Neuronal stem cell (in vitro differentiated cells): ENCODE measurements at regions not wholly inside any gene's neighbourhood (a gene's known extent, or its start where the extent isn't known, plus 50 kb on each side); places are given as distances from the start of the nearest gene placed in this dataset.

Source experiments
- DNase-seq: peaks from one replicate; pipeline ENCODE4 v3.0.0-alpha.2; 2013; ENCODE audit warnings: low spot score
- H2AFZ ChIP-seq: one replicate; pipeline ENCODE4 v1.6.1; 2013; ENCODE audit warnings: mild to moderate bottlenecking, low read length, inconsistent platforms
- H2AK5ac ChIP-seq: 2 replicates; pipeline ENCODE4 v1.6.1; 2013; ENCODE audit warnings: low read depth, mild to moderate bottlenecking, inconsistent platforms, low read length, moderate library complexity, mixed read lengths
- H2BK120ac ChIP-seq: 2 replicates; pipeline ENCODE4 v1.6.1; 2013; ENCODE audit warnings: low read depth, mild to moderate bottlenecking, inconsistent platforms, low read length, moderate library complexity, mixed read lengths
- H2BK12ac ChIP-seq: one replicate; pipeline ENCODE4 v1.6.1; 2013; ENCODE audit warnings: low read length, inconsistent platforms
- H2BK15ac ChIP-seq: 2 replicates; pipeline ENCODE4 v1.6.1; 2013; ENCODE audit warnings: mild to moderate bottlenecking, low read length, inconsistent platforms, mixed read lengths
- H2BK5ac ChIP-seq: one replicate; pipeline ENCODE4 v1.6.1; 2013; ENCODE audit warnings: inconsistent platforms, mild to moderate bottlenecking, low read length, moderate library complexity
- H3K14ac ChIP-seq: one replicate; pipeline ENCODE4 v1.6.1; 2013; ENCODE audit warnings: low read length, inconsistent platforms
- H3K18ac ChIP-seq: 2 replicates; pipeline ENCODE4 v1.6.1; 2013; ENCODE audit warnings: low read length, inconsistent platforms
- H3K23ac ChIP-seq: 2 replicates; pipeline ENCODE4 v1.6.1; 2013; ENCODE audit warnings: low read depth, mild to moderate bottlenecking, mixed read lengths, low read length, inconsistent platforms; ENCODE audit not compliant: poor library complexity
- H3K27ac ChIP-seq: replicated peaks from 3 replicates; pipeline ENCODE4 v1.5.1; 2013; ENCODE audit warnings: low read length, inconsistent platforms
- H3K27me3 ChIP-seq, 3 experiments: 2 replicates each; pipeline ENCODE4 v1.6.1; 2013; ENCODE audit warnings: low read length in 3 of 3, mild to moderate bottlenecking in 2 of 3, inconsistent platforms in 1 of 3, low read depth in 1 of 3, mixed read lengths in 1 of 3, moderate library complexity in 1 of 3; ENCODE audit not compliant: control insufficient read depth in 3 of 3, insufficient read depth in 3 of 3
- H3K36me3 ChIP-seq, 2 donors: replicated peaks in 1 of 2; 2 replicates each; pipeline ENCODE4 v1.6.1; 2013; ENCODE audit warnings: low read length in 2 of 2; ENCODE audit not compliant: control insufficient read depth in 2 of 2, insufficient read depth in 2 of 2
- H3K4ac ChIP-seq: 2 replicates; pipeline ENCODE4 v1.6.1; 2013; ENCODE audit warnings: inconsistent platforms, mild to moderate bottlenecking, low read length, moderate library complexity
- H3K4me1 ChIP-seq, 2 donors: 1 replicate in 1 of 2; 2 replicates in 1 of 2; pipeline ENCODE4 v1.6.1; 2013; ENCODE audit warnings: low read length in 2 of 2, low read depth in 1 of 2; ENCODE audit not compliant: control insufficient read depth in 2 of 2, insufficient read depth in 1 of 2
- H3K4me2 ChIP-seq: one replicate; pipeline ENCODE4 v1.6.1; 2013; ENCODE audit warnings: mild to moderate bottlenecking, low read length, inconsistent platforms; ENCODE audit not compliant: insufficient read depth, poor library complexity, severe bottlenecking
- H3K4me3 ChIP-seq, 2 donors: 2 replicates each; pipeline ENCODE4 v1.5.1; 2013; ENCODE audit warnings: low read length in 2 of 2, mild to moderate bottlenecking in 2 of 2, inconsistent platforms in 1 of 2, moderate library complexity in 1 of 2
- H3K79me1 ChIP-seq: one replicate; pipeline ENCODE4 v1.6.1; 2013; ENCODE audit warnings: low read depth, mild to moderate bottlenecking, inconsistent platforms, low read length, moderate library complexity
- H3K9ac ChIP-seq: one replicate; pipeline ENCODE4 v1.6.1; 2013; ENCODE audit warnings: mild to moderate bottlenecking, low read depth, low read length, inconsistent platforms; ENCODE audit not compliant: poor library complexity
- H3K9me3 ChIP-seq, 2 donors: replicated peaks in 1 of 2; 2 replicates each; pipeline versions ENCODE3 to v1.6.1; 2013; ENCODE audit warnings: low read length in 2 of 2, mild to moderate bottlenecking in 2 of 2, inconsistent platforms in 1 of 2, low read depth in 1 of 2, mixed read lengths in 1 of 2, moderate library complexity in 1 of 2; ENCODE audit not compliant: control insufficient read depth in 2 of 2, insufficient read depth in 1 of 2
- H4K8ac ChIP-seq: one replicate; pipeline ENCODE4 v1.6.1; 2013; ENCODE audit warnings: low read depth, mild to moderate bottlenecking, inconsistent platforms, low read length, moderate library complexity
- H4K91ac ChIP-seq: one replicate; pipeline ENCODE4 v1.6.1; 2013; ENCODE audit warnings: low read length, low read depth, mild to moderate bottlenecking, inconsistent platforms; ENCODE audit not compliant: poor library complexity
- WGBS, 2 donors: extraction: QIAGEN DNeasy Blood & Tissue Kit; methylation state at CpG; one replicate each; pipeline ENCODE4 v1.1.7; 2013; ENCODE audit warnings: missing lambda C conversion rate in 2 of 2, mixed read lengths in 1 of 2; ENCODE audit not compliant: insufficient read length in 2 of 2, insufficient replicate concordance in 1 of 2; ENCODE audit errors: extremely low coverage in 2 of 2; 5-methylcytosine and 5-hydroxymethylcytosine counted together

DNA sequence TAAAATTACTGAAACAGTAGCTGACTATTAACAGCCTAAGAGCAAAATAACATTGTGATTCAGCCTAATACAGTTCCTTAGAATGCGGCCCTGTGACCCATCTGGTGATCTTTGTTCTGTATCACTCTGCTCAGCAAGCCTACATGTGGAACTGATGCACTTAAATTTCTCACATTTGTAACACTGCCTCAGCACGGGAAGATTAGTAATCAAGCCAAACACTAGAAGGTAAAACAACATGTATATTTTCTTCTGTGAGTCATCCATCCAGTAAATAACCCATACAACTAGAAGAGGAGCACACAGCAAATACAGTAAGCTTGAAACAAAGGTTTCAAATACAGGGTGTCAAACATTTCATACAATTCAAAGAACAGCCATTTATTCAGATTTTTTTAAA is 189.7 kb upstream of the NOX3 start:
- Histone ChIP-seq H3K27me3 (no peaks in the 10 kb centered on the region), H2BK120ac (no peak overlapping the region), H3K18ac (no peak overlapping the region), H3K79me1 (no peaks in the 10 kb centered on the region), H3K36me3 (no peaks in the 10 kb centered on the region), H3K23ac (no peak overlapping the region), H2AK5ac (no peak overlapping the region), H2AFZ (no peak overlapping the region), H3K4me3 (no peak overlapping the region), H3K9ac (peak overlapping the region; percentile 44), H3K4me1 (no peaks in the 10 kb centered on the region), H4K91ac (no peak overlapping the region), H3K9me3 (no peaks in the 10 kb centered on the region), H2BK5ac (no peak overlapping the region), H3K14ac (no peak overlapping the region), H3K4ac (no peak overlapping the region), H2BK15ac (no peak overlapping the region), H2BK12ac (no peak overlapping the region), H3K27ac (no peak overlapping the region), H3K4me2 (no peak overlapping the region), H4K8ac (no peak overlapping the region)
- no peak for DNase-seq
- WGBS, 2 donors = no CpG with 5 or more reads among the region's 2 CpGs

DNA sequence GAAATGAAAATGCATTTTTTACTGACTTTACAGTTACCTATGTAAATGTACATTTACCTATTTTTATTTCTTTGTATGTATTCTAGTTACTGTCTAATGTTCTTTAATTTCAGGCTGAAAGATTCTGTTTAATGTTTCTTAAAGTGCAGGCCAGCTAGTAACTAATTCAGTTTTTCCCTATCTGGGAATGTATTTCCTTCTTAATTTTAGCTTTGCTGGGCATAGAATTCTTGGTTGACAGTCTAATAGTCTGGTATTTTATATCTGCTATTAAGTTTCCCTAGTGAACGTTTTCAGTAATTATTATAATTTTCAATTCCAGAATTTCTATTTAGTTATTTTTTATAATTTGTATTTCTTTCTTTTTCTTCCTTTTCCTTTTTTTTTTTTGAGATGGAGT is 186.0 kb upstream of the NOX3 start:
- Histone ChIP-seq H3K9ac (no peak overlapping the region), H3K79me1 (no peaks in the 10 kb centered on the region), H2AK5ac (no peak overlapping the region), H3K36me3 (no peaks in the 10 kb centered on the region), H2BK5ac (no peak overlapping the region), H2BK120ac (no peak overlapping the region), H4K91ac (no peak overlapping the region), H3K14ac (no peak overlapping the region), H3K4me3 (no peak overlapping the region), H3K4ac (no peak overlapping the region), H2AFZ (no peak overlapping the region), H3K18ac (no peak overlapping the region), H3K4me1 (no peaks in the 10 kb centered on the region), H4K8ac (no peak overlapping the region), H3K9me3 (no peaks in the 10 kb centered on the region), H3K27ac (no peak overlapping the region), H3K4me2 (no peak overlapping the region), H3K27me3 (no peaks in the 10 kb centered on the region), H2BK15ac (no peak overlapping the region), H2BK12ac (no peak overlapping the region), H3K23ac (no peak overlapping the region)
- DNase-seq = no peak
- no CpG with 5 or more reads among the region's 1 CpG for WGBS, 2 donors

DNA sequence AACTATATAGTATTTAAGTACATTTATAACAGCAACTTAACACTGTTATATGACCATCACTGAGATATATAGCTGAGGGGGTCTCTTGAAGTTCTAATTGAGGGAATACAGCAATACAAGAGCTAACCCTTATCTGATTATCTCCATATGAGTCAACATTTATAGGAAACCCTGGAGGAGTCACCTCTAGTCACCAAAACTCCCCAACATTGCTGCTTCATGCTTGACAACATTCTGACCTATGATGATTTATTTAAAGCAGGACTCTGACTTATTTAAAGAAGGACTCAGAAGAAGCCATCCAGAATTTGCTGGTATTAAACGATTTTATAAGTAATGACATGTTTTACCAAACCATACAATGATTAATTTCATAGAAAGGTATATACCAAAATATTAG is 182.6 kb upstream of the NOX3 start:
- no peak overlapping the region for H2BK5ac ChIP-seq
- H2AK5ac ChIP-seq = no peak overlapping the region
- H3K79me1 ChIP-seq = no peaks in the 10 kb centered on the region
- WGBS, 2 donors = no CpG with 5 or more reads among the region's 1 CpG
- no peak overlapping the region for H3K23ac ChIP-seq
- no peaks in the 10 kb centered on the region for H3K36me3 ChIP-seq
- no peak overlapping the region for H3K27ac ChIP-seq
- H4K8ac ChIP-seq = no peak overlapping the region
- no peak overlapping the region for H2BK120ac ChIP-seq
- no peak overlapping the region for H3K9ac ChIP-seq
- no peak overlapping the region for H4K91ac ChIP-seq
- no peak overlapping the region for H3K18ac ChIP-seq
- no peak overlapping the region for H3K14ac ChIP-seq
- peaks cover 0 to 2% of the 10 kb centered on the region in 2 donors for H3K4me1 ChIP-seq
- DNase-seq = no peak
- H2AFZ ChIP-seq = no peak overlapping the region
- H3K9me3 ChIP-seq = no peaks in the 10 kb centered on the region
- H2BK12ac ChIP-seq = no peak overlapping the region
- no peak overlapping the region for H3K4me2 ChIP-seq
- no peak overlapping the region for H2BK15ac ChIP-seq
- H3K27me3 ChIP-seq = no peaks in the 10 kb centered on the region
- no peak overlapping the region for H3K4me3 ChIP-seq
- no peak overlapping the region for H3K4ac ChIP-seq

DNA sequence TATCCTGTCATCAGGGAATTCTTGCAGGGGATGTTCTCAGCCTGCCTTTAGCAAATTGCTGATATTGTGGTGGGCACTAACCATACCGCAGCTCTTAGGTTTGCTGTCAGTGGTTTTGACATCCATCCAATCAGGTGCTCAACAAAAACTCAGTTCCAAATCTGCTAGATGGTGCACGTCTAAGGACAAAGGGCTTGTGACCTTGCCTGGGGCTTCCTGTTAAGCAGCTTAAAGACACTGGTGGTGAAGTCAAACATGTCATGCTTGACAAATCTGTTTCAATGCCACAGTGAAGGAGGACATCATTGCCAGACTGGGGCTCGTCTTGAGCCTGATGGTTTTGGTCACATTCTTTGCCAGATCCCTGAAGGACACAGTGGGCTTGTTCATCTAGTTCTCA is 179.8 kb upstream of the NOX3 start:
- H4K91ac ChIP-seq = no peak overlapping the region
- no peak overlapping the region for H3K23ac ChIP-seq
- no peak overlapping the region for H3K4me2 ChIP-seq
- no peak overlapping the region for H2BK12ac ChIP-seq
- H3K18ac ChIP-seq = no peak overlapping the region
- no peak overlapping the region for H3K27ac ChIP-seq
- no peak overlapping the region for H3K14ac ChIP-seq
- no peak overlapping the region for H2AK5ac ChIP-seq
- H4K8ac ChIP-seq = no peak overlapping the region
- no peak overlapping the region for H2AFZ ChIP-seq
- H3K9ac ChIP-seq = no peak overlapping the region
- no peaks in the 10 kb centered on the region for H3K36me3 ChIP-seq
- no peak overlapping the region for H3K4me3 ChIP-seq
- H2BK5ac ChIP-seq = no peak overlapping the region
- H3K9me3 ChIP-seq = no peaks in the 10 kb centered on the region
- H2BK120ac ChIP-seq = no peak overlapping the region
- peaks cover 0 to 2% of the 10 kb centered on the region in 2 donors for H3K4me1 ChIP-seq
- H3K27me3 ChIP-seq = no peaks in the 10 kb centered on the region
- WGBS, 2 donors = no CpG with 5 or more reads among the region's 3 CpGs
- no peak overlapping the region for H3K4ac ChIP-seq
- DNase-seq = no peak
- no peaks in the 10 kb centered on the region for H3K79me1 ChIP-seq
- no peak overlapping the region for H2BK15ac ChIP-seq
